Stimulated activated CD8-positive, alpha-beta memory T cell treated with anti-CD3 and anti-CD28 coated beads, Interleukin-4, amount 100 ng/mL, for 24 hours (primary cell): ENCODE measurements at regions not wholly inside any gene's neighbourhood (a gene's known extent, or its start where the extent isn't known, plus 50 kb on each side); places are given as distances from the start of the nearest gene placed in this dataset.

Source experiments
- DNase-seq: peaks from one replicate; pipeline ENCODE4 v3.0.0-alpha.2; 2020; ENCODE audit warnings: low read depth

DNA sequence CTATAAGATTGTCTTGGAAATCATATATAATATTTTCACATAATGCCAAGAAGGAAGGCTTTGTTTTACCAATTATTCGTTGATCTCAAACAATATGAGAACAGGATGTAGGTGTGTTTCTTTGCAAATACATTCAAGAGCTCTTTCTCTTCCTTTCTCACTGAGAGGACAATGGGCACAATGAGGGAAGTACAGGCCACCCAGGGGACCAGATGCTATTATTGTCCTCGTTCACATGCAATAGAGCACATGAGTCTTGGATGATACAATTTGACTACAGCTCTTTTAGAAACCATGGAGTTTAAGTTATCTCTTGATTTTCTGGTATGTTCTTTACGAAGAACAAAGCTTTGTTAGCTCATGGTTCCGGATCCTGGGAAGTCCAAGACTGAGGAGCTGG is 323.7 kb upstream of the KLF6 start:
- no peak for DNase-seq

- no peak for DNase-seq
Observed at GRCh38 chr10:4107285-4107851, 322.4 kb upstream of the KLF6 start.

DNA sequence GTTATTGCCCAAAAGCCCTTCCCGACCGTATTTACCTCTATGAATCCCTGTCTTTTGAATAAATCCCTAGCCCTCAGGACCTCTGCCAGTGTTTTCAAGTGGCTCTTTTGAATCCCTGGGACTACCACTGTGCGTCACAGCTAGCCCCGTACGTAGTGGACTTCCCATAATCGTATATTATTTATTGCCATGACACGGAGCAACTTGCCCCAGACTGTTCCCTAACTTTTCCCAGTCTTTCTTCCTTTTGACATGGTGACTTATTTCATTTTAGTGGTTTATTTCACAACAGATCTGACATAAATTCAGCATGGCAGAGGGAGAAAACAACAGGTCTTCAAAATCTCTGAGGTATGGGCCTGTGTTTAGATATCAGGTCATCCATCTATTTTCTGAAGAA is 318.6 kb upstream of the KLF6 start:
- DNase-seq, result no peak

- DNase-seq, result no peak
Observed at GRCh38 chr10:4102802-4103344, 317.9 kb upstream of the KLF6 start.

DNA sequence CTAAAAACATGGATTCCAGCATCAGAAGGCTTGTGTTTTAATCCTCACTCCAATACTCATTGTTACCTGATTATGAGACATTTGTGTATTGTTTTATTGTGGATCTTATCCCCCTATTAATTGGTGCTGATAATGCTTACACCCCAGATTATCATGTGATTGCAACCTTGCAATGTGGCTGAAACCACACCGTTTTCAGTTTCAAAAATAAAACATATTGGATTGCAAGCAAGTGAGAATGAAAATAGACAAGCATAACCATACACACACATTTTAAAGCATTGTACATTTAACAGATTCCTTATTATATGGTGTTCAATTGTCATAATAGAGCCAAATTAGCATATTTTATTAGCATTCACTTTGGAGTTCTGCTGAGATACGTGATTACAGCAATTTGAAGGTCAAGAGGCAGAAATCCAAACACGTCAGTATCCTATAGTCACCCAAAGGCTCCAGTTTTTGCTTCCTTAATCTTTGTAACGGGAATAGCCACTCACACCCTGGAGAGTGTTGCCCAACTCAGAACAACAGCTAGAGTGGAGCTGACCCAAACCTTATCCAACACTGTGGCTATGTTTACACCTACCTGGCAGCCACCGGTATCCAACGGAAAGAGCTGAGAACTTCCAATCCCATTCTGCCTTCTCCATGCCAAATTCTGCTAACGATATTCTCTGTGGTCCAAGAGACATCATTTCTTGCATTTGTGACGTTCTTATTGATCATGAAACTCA is 317.1 kb upstream of the KLF6 start:
- DNase-seq, result no peak

DNA sequence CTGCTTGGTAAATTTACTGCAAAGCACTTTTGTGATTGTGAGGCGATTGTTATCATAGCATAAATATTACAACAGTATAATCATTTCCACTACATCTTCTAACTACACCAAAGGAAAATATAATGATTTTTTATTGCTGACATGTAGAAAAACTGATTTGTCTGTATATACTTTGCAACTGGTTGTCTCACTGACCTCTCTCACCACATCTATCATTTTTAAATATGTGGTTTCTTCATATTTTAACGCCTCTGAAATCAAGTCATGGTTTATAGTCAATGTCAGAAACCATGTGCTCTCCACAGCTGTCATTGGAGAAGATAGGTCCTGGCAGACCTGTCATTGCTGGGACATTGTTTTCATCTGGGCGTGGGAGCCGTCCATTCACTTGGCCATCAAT is 315.4 kb upstream of the KLF6 start:
- DNase-seq, result no peak

- DNase-seq, result no peak
Observed at GRCh38 chr10:4099202-4099601, 314.2 kb upstream of the KLF6 start.

DNA sequence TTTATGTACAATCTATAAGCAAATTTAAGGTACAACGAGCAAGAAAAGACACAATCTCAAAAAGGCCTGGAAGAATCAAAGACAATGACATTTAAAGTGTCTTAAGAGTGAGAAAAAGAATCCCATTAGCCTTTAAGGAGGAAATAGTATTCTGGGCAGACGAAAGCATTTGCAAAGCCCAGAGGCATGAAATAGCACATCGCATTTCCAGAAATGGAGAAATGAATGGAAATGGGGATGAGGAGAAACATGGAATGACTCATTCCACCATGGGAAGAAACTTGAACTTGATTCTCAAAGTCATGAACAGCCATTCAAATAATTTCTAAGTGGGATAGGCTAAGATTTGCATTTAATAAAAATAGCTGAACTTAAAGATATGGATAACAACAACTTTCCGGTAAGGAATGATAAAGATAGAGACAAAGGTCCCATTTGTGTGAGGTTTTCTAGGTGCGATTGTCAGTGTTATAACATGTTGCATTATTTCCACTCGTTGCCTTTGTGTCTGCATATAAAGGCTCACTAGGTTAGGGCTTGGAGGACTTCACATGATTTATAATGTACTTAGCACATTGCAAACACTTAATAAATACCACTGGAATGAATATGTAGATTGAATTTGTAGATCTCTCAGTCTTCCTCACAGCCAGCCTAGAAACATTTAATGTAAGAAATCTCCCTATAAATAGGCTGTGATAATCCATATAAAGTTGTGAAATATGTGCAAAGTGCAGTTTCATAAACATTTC is 310.3 kb upstream of the KLF6 start:
- no peak for DNase-seq

- no peak for DNase-seq
Observed at GRCh38 chr10:4094751-4095150, 309.7 kb upstream of the KLF6 start.

GRCh38 chr10:4093438-4093837 is 308.4 kb upstream of the KLF6 start:
- DNase-seq, result no peak

- DNase-seq, result no peak
Observed at GRCh38 chr10:4088354-4089066, 303.5 kb upstream of the KLF6 start.

- no peak for DNase-seq
Observed at GRCh38 chr10:4086131-4086898, 301.3 kb upstream of the KLF6 start.

- DNase-seq, result no peak
Observed at GRCh38 chr10:4083509-4084003, 298.5 kb upstream of the KLF6 start.

GRCh38 chr10:4082861-4083260 is 297.9 kb upstream of the KLF6 start:
- DNase-seq, result no peak

DNA sequence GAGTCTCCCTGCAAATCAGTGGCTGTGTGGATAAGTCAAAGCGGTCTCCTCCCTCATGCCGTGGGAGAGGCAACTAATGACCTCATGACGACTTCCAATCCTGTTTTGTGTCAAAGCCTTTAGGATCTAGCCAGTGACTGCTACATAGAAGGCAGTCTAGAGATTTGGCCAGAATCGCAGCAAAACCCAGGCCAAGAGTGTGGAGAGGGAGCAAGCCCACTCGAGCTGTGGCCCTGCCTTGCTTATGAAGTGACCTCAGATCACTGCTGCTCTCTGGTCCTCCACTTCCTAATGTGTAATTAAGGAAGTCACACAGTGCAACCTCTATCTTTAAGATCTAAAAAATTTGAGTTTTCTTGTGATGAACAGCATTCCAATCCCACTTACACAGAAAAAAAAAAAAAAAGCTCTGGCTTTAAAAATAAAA is 296.7 kb upstream of the KLF6 start:
- DNase-seq, result no peak

DNA sequence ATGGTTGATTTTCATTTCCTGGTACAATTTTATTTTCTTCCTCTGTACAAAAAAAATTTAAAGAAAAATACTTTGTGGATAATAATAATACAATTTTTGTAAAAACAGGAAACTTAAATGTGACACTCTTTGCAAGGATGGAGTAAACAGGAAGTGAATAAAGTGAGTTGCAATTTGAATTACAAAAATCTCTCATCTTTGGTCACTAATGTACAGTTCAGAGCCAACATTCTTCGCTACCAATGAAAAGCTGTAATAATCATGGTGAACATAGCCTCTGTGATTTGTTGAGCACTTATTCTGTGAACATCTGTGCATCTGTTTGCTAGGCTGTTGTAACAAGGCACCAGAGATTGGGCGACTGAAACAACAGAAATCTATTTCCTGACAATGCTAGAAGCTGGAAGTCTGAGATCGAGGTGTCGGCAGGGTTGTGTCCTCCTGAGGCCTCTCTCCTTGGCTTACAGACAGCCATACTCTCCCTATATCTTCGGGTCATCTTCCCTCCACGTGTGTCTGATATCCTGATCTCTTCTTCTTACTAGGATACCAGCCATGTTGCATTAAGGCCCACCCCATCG is 295.3 kb upstream of the KLF6 start:
- DNase-seq, result no peak

GRCh38 chr10:4079803-4080202 is 294.8 kb upstream of the KLF6 start:
- no peak for DNase-seq

GRCh38 chr10:4077804-4078203 is 292.8 kb upstream of the KLF6 start:
- no peak for DNase-seq

- no peak for DNase-seq
Observed at GRCh38 chr10:4076983-4077382, 292.0 kb upstream of the KLF6 start.

GRCh38 chr10:4075443-4075842 is 290.4 kb upstream of the KLF6 start:
- DNase-seq, result no peak
